ENCODE measurements at regions not wholly inside any gene's neighbourhood (a gene's known extent, or its start where the extent isn't known, plus 50 kb on each side); places are given as distances from the start of the nearest gene placed in this dataset.

- Histone ChIP-seq H3K4me2 (ENCODE audit: insufficient read depth, low read length) (no peak overlapping the region), H3K4me1 (ENCODE audit: control insufficient read depth, extremely low read depth, insufficient read depth, low read length) (no peaks in the 10 kb centered on the region), H3K4me3 (replicated peaks in 1 of 3; ENCODE audit: insufficient read depth in 1 of 3, low read depth in 1 of 3, low read length in 3 of 3) (no peak overlapping the region), H3K79me2 (ENCODE audit: control insufficient read depth, insufficient read depth, low read length) (no peaks in the 10 kb centered on the region), H3K36me3 (ENCODE audit: control insufficient read depth in 2 of 2, extremely low read depth in 1 of 2, insufficient read depth in 2 of 2, low read length in 2 of 2) (no peaks in the 10 kb centered on the region), H4K20me1 (replicated peaks; ENCODE audit: control insufficient read depth, extremely low read depth, insufficient read depth, low read length) (no peaks in the 10 kb centered on the region), H3K9me1 (replicated peaks; ENCODE audit: control insufficient read depth, extremely low read depth, insufficient read depth, low read length) (no peaks in the 10 kb centered on the region), H2AFZ (ENCODE audit: low read depth, low read length) (no peak overlapping the region), H3K9me3 (replicated peaks; ENCODE audit: control insufficient read depth, insufficient read depth, low read length) (no peaks in the 10 kb centered on the region), H3K9ac (replicated peaks; ENCODE audit: extremely low read depth, insufficient read depth, low read length) (no peak overlapping the region), H3K27ac (ENCODE audit: insufficient read depth, low read depth, low read length) (no peak overlapping the region), H3K27me3 (ENCODE audit: control insufficient read depth in 2 of 2, insufficient read depth in 2 of 2, low read length in 2 of 2) (no peaks in the 10 kb centered on the region)
- TF ChIP-seq MYC (IDR thresholded peaks at IDR 0.05; ENCODE audit: low read depth, low read length) (no peak), FOS (IDR thresholded peaks at IDR 0.05; ENCODE audit: borderline replicate concordance, insufficient read depth, low read length) (no peak), JUN (IDR thresholded peaks at IDR 0.05; ENCODE audit: borderline replicate concordance, insufficient read depth, insufficient read length, low read depth) (no peak), EZH2 (IDR thresholded peaks at IDR 0.05; ENCODE audit: borderline replicate concordance, low read depth, low read length, severe bottlenecking) (no peak), POLR2AphosphoS5 (IDR thresholded peaks at IDR 0.05; ENCODE audit: insufficient read depth, low read depth, low read length) (no peak), GATA2 (IDR thresholded peaks at IDR 0.05; ENCODE audit: insufficient read depth, insufficient read length, low read depth, low read length) (no peak), MAX (IDR thresholded peaks at IDR 0.05; ENCODE audit: insufficient read depth, insufficient read length) (no peak), CTCF (IDR thresholded peaks at IDR 0.05; ENCODE audit: extremely low read depth in 1 of 2, insufficient read depth in 1 of 2, low read depth in 1 of 2, low read length in 2 of 2) (no peak), POLR2A (IDR thresholded peaks at IDR 0.05; ENCODE audit: low read depth, low read length) (no peak)
- FAIRE-seq: no peak
- ChIA-PET POLR2A (no interaction called here), CTCF (no interaction called here)
- dilution Hi-C loops (cut with MboI; ENCODE audit: extremely low pct_ligation_motif_present, low sequenced_read_pairs): no loop called here
- no TSS peak for BruUV-seq (replicated peaks)
- no peak for DNase-seq (ENCODE audit: low read depth, low spot score)
- intact Hi-C loops (cut with micrococcal nuclease): no loop called here
These were observed 59.8 kb upstream of the TPM4 start for GRCh38 chr19:16016226-16017137.
